ENCODE measurements at regions not wholly inside any gene's neighbourhood (a gene's known extent, or its start where the extent isn't known, plus 50 kb on each side); places are given as distances from the start of the nearest gene placed in this dataset.

DNA sequence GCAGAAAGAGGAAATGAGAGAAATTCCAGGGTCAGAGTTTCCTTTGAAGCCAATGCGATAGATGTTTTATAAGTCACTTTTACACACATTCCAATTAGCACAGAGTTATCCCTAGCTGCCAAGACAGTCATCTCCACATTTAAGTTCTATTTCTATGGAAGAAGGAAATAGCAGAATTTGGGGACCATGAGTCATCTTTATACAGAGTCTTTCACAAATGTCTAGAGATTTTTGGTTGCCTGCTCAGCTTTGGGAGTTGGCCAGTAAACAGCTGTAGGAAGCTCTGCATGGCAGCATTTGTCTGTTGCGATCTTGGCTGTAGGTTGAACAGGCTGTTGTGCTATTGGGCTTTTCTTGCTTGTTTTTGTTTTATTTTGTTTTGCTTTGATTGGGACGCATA lies 884.3 kb downstream of the GALC start:
- Histone ChIP-seq H3K9me3 (ENCODE audit: low read length) (no peaks in the 10 kb centered on the region), H3K27ac (ENCODE audit: low read length) (no peak overlapping the region), H3K9me2 (ENCODE audit: insufficient read depth, low read length) (no peaks in the 10 kb centered on the region), H3K27me3 (ENCODE audit: insufficient read depth, low read depth, low read length) (no peaks in the 10 kb centered on the region), H3K79me2 (replicated peaks; ENCODE audit: insufficient read depth, low read length) (no peaks in the 10 kb centered on the region), H3K4me2 (ENCODE audit: low read length) (no peak overlapping the region), H3F3A (ENCODE audit: insufficient read depth, low read length, poor library complexity, severe bottlenecking) (no peaks in the 10 kb centered on the region), H3K9ac (ENCODE audit: low read length) (no peak overlapping the region), H4K20me1 (ENCODE audit: insufficient read depth) (no peaks in the 10 kb centered on the region), H3K36me3 (ENCODE audit: insufficient read depth, low read length) (no peaks in the 10 kb centered on the region), H2AFZ (ENCODE audit: low read depth, low read length) (no peak overlapping the region), H3K4me3 (ENCODE audit: low read length) (no peak overlapping the region)
- TF ChIP-seq EZH2 (IDR thresholded peaks at IDR 0.05; ENCODE audit: borderline replicate concordance, insufficient read depth, low read length, poor library complexity, severe bottlenecking) (no peak), RAD21 (conservative IDR thresholded peaks at IDR 0.05) (no peak), SMC3 (conservative IDR thresholded peaks at IDR 0.05; ENCODE audit: poor library complexity) (no peak), REST (IDR thresholded peaks at IDR 0.05; ENCODE audit: borderline replicate concordance) (no peak), TAF1 (IDR thresholded peaks at IDR 0.05; ENCODE audit: low read depth) (no peak), EP300 (conservative IDR thresholded peaks at IDR 0.05; ENCODE audit: poor library complexity, severe bottlenecking) (no peak), POLR2AphosphoS5 (IDR thresholded peaks at IDR 0.05) (no peak)

DNA sequence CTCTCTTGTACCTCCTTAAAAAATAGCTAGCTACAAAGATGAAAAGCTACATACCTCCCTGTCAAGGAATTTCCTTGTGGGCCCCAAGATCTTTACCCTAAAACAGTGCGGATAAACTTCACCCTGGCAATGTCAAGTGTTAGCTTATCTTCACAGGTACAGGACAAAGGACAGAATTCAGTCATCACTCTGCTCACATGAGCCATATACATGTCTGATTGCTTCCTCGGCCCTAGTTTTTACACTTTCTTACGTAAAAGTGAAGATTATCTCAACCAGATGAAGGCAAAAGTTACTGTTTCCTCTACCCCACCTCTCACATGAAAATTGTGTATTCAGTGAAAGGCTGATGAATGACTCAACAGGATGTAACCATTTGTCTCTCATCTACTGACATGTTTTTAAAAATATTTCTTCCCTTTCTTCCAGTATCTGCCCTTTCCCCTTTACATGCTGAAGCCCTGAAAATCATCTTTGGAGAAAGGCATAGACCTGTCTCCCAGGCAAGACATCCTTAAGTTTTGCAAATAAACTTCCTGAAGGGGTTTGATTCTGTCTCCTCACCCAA lies 890.1 kb downstream of the GALC start:
- no peak for TF ChIP-seq EZH2 (IDR thresholded peaks at IDR 0.05; ENCODE audit: borderline replicate concordance, insufficient read depth, low read length, poor library complexity, severe bottlenecking)
- TF ChIP-seq RAD21 (conservative IDR thresholded peaks at IDR 0.05): no peak
- no peak for TF ChIP-seq TAF1 (IDR thresholded peaks at IDR 0.05; ENCODE audit: low read depth)
- no peak for TF ChIP-seq REST (IDR thresholded peaks at IDR 0.05; ENCODE audit: borderline replicate concordance)
- no peak for TF ChIP-seq POLR2AphosphoS5 (IDR thresholded peaks at IDR 0.05)
- TF ChIP-seq SMC3 (conservative IDR thresholded peaks at IDR 0.05; ENCODE audit: poor library complexity): no peak
- TF ChIP-seq, protein P1, sequence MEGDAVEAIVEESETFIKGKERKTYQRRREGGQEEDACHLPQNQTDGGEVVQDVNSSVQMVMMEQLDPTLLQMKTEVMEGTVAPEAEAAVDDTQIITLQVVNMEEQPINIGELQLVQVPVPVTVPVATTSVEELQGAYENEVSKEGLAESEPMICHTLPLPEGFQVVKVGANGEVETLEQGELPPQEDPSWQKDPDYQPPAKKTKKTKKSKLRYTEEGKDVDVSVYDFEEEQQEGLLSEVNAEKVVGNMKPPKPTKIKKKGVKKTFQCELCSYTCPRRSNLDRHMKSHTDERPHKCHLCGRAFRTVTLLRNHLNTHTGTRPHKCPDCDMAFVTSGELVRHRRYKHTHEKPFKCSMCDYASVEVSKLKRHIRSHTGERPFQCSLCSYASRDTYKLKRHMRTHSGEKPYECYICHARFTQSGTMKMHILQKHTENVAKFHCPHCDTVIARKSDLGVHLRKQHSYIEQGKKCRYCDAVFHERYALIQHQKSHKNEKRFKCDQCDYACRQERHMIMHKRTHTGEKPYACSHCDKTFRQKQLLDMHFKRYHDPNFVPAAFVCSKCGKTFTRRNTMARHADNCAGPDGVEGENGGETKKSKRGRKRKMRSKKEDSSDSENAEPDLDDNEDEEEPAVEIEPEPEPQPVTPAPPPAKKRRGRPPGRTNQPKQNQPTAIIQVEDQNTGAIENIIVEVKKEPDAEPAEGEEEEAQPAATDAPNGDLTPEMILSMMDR (IDR thresholded peaks at IDR 0.05; ENCODE audit: poor library complexity, severe bottlenecking): no peak
- no peaks in the 10 kb centered on the region for H3K9me3 ChIP-seq (ENCODE audit: low read length)
- no peak overlapping the region for H3K4me3 ChIP-seq (ENCODE audit: low read length)
- H2AFZ ChIP-seq (ENCODE audit: low read depth, low read length): no peak overlapping the region
- H3K27ac ChIP-seq (ENCODE audit: low read length): no peak overlapping the region
- no peaks in the 10 kb centered on the region for H3K79me2 ChIP-seq (replicated peaks; ENCODE audit: insufficient read depth, low read length)
- H4K20me1 ChIP-seq (ENCODE audit: insufficient read depth): no peaks in the 10 kb centered on the region
- H3K27me3 ChIP-seq (ENCODE audit: insufficient read depth, low read depth, low read length): no peaks in the 10 kb centered on the region
- no peaks in the 10 kb centered on the region for H3F3A ChIP-seq (ENCODE audit: insufficient read depth, low read length, poor library complexity, severe bottlenecking)
- no peaks in the 10 kb centered on the region for H3K36me3 ChIP-seq (ENCODE audit: insufficient read depth, low read length)
- no peaks in the 10 kb centered on the region for H3K9me2 ChIP-seq (ENCODE audit: insufficient read depth, low read length)
- H3K9ac ChIP-seq (ENCODE audit: low read length): no peak overlapping the region
- no peak overlapping the region for H3K4me2 ChIP-seq (ENCODE audit: low read length)
